ENCODE measurements at regions not wholly inside any gene's neighbourhood (a gene's known extent, or its start where the extent isn't known, plus 50 kb on each side); places are given as distances from the start of the nearest gene placed in this dataset.
"Not testable (repeated sequence)": the region's sequence is repeated elsewhere in the genome, so short reads cannot be mapped to it uniquely, and the experiment has no call there.

DNA sequence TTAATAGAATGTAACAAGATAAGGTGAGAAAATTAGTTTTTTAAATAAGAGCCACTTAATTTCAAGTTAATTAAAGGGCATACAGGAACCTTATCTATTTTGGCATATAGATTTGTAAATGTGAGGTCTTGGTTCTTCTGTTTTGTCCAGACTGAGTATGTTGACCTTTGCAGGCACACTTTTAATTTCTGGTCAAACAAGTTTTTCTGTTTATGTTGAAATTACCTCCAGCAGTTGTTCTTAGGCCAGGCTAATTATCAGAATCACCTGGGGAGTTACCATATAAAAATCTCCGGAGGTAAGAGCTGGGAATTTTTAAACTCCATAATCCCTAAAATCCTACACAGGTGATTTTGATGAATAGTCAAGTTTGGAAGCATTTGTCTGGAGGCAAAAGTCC, 227.4 kb upstream of the ANKRD50 start:
- DNase-seq, result peak; percentile 4

DNA sequence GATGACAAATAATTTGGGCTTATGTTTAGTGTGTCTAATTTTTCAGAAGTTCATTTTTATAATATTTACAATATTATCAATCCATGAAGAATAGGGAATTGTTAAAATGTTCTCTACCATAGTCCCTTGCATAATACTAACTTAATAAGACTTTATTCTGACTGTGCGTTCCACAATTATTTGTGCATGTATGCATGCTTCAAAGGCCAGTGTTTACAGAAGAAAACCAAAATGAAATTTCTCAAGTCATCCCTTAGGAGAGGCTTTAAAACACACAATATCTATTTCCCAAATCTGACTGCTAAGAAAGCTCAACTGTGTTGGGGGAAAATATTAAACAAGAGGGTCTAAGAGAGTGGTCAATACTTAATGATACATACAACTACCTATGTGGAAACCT, 226.3 kb upstream of the ANKRD50 start:
- DNase-seq, result no peak

DNA sequence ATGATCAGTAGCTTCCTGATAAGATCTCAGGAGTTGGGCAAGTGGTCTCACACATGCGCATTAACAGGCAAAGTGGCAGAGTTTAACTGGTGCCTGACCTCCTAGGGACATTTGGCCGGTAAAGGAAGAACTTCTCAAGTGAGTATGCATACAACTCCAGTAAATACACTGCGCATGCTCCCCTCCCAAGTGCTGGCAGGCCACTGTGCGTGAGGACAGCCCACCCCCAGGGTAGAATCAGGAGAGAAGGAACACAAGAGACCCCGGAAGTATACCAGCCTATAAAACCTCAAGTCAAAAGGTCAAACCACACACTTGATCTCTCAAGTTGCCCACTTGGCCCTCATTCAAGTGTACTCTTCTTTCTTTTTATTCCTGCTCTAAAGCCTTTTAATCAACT, 225.5 kb upstream of the ANKRD50 start:
- DNase-seq, result no peak

DNA sequence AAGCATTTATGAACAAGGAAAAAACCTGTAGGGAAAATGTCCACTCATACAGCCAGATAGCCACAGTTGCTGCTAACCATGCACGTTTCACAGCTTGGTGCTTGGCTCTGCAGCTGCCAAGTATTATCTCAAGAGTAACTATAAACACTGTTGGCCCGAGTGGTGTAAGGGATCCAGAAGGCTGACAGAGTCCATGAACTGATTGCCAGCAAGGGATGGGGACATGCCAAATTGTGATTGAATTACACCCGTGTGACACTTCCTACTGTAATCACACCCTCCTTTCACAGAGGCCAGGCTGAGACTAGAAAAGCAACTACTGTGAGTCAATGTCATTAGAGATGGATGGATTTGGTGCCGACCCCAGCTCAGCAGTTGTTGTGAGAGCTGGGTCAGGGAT, 223.9 kb upstream of the ANKRD50 start:
- DNase-seq, result peak; percentile 61

DNA sequence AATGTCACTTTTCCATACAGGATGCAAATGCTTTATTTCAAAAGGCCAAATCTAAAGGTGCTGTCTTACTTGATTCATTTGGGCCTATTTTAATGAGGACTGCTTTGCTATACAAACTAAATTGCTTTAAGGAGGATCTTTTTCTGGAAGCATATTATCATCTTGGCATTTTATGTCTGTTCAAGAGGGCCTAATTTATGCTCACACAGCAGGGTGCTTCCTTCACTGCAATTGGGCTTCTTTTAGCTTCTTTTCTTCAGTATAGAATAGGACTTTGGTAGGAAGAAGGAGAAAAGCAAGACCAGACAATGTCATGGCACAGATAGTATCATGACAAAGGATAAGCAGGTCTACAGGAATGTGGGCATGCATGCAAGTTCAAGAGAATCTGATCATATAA, 222.4 kb upstream of the ANKRD50 start:
- no peak for DNase-seq

DNA sequence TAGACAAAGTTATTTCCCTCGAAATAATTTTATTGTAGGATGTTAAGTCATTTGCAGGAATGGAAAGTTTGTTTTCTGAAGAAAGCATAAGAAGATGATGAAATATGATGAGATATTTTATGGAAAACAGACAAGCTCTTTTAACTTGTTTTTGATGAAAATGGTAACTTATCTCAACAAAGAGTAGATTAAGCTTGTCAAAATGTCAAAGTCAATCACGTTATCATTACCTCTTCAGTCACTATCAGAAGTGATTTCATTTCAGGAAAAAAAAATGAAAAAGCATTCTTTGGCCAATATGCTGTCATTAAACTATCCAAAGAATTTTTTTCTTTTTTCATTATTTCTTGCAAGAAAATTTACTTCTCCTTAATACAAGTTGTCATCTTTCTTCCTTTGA, 221.0 kb upstream of the ANKRD50 start:
- no peak for DNase-seq

DNA sequence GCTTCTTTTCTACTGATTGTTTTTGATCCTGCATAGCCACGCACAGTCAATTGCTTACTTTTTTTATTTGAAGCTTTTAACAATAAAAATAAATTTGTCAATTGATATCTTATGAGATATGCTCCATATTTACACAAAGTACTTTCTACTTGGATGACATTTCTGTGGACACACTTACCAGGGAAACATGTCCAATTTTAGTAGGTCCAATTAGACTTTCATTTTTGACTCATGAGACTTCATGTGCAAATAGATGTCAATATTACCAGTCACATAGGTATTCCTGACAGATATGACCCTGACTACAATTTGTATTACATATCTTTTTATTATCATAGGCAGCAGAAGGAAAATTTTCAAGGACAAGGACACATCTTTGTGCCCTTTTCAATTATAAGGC, 219.9 kb upstream of the ANKRD50 start:
- DNase-seq, result no peak

DNA sequence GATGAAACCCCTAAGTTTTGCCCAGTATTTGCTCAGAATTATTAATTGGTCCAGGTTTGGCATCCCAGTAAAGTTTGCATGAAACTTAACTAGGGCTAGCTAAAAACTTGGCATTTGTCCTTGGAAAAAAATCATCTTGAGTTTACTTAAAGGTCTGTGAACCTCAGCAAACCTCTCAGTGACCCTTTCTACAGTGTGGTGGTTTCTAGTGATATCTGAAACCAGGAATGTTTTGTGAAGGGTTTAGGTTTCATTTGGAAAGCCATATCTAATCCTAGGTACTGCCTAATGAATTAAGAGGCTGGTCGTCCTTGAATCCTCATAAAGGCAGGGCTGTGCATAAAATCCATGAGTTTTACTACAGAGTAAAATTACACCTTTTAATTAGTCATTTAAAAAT, 218.5 kb upstream of the ANKRD50 start:
- DNase-seq, result no peak

DNA sequence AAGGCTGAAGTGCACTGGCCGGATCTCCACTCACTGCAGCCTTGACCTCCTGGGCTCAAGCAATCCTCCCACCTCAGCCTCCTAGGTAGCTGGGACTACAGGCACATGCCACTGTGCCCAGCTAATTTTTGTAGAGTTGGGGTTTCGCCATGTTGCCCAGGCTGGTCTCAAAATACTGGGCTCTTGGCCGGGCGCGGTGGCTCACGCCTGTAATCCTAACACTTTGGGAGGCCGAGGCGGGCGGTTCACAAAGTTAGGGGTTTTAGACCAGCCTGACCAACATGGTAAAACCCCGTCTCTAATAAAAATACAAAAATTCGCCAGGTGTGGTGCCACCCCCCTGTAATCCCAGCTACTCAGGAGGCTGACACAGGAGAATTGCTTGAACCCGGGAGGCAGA, 210.2 kb upstream of the ANKRD50 start:
- not testable (repeated sequence) for DNase-seq

DNA sequence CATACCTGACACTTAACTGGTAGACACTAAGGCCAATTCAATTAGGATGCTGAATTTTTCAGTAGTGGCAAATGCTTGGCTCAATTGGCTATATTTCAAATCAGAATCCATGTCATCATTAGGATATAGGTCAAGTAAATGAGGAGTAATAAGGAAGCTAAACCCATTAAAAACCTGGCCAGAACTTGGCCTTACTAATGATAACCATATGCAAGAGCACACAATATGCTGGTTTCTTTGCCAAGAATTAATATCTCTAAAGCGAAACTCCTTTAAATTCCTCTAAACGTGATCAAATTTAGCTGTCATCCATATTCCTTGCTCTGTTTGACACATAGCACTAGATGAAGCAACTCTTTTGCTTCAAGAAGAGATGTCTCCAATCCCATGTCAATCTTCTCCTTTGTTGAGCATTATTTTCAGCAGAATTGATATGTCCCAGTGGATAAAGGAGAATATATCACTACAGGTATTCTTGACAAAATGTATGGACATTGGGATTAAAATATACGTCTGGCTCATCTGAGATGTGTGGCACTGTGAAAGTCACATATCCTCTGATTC, 206.1 kb upstream of the ANKRD50 start:
- DNase-seq, result no peak

DNA sequence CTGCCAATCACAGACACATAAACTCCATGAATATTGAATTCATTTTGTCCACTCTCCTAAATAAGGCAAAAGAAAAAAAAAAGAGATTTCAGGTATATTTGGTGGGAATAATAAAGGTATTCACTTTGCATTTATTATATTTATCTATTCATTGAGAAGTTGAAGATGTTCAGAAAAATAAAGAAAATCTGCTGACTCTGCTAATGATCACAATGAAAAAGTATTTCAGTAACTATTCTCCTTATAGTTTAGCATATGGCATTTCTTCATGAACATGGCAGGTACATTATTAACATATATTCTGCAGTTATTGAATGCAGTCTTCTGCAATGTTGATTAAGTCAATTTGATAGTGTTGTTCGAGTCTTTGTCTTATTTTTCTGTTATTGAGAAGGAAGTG, 202.5 kb upstream of the ANKRD50 start:
- DNase-seq, result no peak

DNA sequence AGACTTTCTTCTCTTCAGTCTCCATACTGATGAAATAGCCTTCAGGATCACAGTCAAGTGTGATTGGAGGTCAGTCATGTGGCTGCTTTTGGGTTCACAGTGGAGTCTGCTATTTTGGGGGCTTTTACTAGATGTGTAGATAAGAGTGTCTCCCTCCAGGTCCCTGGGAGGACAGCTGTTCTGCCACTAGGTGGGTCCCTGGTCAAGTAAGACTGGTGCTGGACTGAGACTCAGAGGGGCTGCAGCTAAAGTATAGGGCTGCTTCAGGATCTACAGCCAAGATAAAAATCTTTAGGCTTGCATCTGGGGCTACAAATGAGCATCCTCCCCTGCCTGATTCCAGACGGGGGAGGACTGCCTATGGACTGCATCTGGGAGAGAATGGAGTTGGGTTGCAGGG, 200.7 kb upstream of the ANKRD50 start:
- DNase-seq, result no peak

DNA sequence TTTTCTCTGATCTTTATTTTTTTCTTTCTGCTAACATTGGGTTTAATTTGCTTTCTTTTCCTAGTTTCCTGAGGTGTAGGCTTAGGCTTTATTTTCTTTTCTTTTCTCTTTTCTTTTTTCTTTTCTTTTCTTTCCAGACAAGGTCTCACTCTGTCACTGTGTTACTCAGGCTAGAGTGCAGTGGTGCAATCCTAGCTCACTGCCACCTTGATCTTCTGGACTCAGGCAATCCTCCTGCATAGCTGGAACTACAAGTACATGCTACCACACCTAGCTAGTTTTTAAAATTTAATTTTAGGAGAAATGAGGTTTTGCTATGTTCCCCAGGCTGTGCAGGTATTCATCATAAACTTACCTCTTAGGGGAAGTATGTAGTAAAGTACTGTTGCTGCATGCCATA, 197.8 kb upstream of the ANKRD50 start:
- DNase-seq, result no peak

DNA sequence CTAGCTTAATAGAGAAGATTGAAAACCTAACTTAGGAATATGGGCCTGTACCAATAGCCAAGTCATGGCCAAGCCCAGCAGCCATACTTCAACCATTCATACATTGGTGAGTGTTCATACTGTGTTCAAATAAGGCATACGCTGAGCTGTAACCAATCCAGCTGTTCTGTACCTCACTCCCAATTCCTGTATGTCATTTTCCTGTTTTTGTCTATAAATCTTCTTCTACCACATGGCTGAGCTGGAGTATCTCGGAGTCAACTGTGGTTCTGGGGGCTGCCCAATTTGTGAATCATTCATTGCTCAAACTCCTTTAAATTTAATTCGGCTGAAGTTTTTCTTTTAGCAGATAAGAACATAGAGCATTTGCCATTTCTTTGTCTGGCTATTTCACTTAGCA, 195.3 kb upstream of the ANKRD50 start:
- DNase-seq, result no peak

DNA sequence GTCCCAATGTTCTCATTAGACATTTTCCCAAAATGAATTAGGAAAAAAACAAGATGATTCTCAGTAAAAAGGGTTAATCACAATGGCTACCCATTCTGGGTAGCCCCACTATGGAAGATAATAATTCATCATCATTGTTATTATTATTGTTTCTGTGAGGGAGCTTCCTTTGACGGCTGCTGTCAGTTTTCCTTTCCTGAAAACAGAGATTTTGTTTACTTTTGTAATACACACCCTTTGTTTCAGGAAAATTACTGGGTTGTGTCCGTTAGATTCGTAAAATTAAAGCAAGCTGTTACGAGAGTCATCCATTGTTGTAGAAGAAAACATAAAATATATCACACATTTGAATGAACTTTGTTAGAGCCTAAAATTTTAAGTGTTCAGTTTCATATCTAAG, 192.9 kb upstream of the ANKRD50 start:
- DNase-seq, result no peak

DNA sequence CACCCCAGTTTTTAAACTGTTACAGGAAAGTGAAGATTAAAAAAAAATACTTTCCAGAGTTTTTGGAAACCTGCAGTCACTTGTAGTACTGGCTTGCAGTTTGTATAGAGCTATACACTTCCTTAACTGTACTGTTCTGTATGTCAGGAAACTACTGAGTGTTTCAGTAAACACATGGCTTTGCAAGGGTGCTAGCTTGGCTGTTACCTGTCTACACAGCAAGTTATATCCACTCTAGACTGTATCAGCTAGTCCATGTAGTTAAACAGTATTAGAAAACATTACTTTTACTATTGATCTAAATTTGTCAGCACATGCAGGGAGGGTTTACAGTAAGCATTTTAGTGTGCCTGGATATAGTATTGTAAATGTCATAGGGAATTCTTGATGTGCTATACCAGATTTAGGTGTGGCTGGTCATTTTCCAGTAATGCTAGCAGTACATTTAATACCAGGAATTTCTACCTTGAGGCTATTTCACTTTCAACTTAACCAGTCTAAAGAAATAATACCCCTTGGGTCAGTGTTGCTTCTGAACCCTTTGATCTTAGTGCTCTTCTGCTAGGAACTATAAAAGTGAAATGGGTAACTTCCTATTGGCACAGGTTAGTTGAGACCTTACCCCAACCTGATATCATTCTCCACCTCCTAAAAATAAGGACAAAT, 192.3 kb upstream of the ANKRD50 start:
- DNase-seq, result no peak

DNA sequence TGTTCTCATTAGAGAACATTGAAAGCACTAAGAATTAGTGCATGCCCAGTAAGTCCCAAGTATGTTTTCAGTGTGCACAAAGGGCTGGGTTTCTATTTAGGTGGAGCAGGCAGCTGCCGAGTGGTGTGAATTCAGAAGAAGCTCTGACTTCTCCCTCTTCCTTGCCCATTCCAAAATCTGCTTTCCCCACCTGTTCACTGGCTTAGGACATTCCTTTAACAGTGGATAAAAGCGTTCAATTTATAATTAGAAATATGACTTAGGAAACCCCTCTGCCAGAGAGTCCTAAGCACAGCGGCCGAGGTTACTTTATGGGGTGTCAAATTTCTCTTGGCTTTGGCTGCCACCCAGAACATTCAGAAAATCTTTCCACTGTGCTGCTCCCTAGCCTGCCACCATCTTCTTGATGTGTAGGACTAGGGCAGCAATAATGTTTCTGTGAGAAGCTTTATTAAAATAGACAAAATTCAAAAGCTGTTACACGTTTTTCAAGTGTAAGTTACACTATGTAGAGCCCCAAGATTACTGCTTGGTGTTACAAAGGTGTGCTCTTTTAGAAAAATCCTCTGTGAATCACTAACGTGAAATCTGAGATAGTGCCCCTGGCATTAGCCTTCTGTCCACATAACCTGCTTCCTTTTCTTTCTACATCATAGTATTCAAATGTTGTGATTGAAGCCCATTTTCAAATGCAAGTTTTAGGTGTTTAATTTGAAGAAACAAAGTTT, 191.6 kb upstream of the ANKRD50 start:
- DNase-seq, result peak; percentile 66

DNA sequence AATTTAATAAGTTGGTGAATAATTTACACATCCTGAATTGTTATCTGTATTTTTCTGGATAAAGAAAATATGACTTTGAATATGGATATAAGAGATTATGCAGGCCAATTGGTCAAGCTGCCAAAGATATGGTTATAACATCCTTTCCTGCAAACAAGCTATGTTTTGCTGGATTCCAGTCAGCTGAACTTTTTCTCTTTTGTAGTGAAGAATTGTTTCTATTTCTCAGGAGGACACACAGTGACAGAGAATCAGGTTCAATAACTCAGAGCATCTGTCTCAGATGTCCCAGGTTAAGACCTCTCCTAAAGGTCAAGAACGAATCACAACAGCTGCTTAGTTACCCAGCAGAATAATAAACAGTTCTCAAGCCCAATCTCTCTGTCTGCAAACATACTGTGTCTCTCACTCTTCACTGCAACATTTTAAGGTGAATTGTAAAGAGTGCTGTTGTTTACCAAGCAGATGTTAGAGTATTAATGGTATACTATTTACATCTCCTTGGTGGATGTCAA, 189.5 kb upstream of the ANKRD50 start:
- DNase-seq, result no peak

DNA sequence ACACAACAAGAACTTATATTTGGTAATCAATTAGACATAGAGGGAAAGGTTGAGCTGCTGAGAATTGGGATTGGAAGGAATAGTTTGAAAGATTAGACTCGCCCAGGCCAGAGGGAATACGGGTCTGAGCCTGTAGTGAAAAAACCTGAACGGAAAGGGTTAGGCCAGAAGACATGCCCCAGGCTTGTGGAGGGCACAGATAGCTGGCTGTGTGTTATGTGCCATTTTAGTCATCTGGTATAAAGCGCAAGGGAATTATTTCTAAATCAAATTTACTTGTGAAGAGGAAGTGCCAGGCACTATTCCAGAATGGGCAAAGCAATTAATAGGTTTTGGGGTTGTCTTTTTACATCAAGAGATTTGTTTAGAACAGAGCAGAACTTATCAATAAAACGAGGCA, 187.5 kb upstream of the ANKRD50 start:
- no peak for DNase-seq

DNA sequence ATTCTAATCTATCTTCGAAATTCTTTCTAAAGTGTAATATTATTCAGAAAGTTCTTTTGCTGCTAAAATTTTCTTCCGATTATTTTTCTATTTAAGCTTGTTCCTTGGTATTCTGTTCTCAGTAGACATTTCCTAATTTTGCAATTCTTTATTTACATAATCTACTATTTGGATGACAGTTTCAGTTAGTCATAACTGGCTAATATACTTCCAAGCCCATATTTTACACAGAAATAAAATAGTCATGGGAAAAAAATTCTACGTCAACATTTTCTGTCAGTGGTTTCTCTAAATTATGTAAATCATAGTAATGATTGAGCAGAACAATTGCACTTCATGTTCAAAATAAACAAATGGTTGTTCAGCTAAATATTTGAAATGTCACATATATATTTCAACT, 178.0 kb upstream of the ANKRD50 start:
- no peak for DNase-seq

DNA sequence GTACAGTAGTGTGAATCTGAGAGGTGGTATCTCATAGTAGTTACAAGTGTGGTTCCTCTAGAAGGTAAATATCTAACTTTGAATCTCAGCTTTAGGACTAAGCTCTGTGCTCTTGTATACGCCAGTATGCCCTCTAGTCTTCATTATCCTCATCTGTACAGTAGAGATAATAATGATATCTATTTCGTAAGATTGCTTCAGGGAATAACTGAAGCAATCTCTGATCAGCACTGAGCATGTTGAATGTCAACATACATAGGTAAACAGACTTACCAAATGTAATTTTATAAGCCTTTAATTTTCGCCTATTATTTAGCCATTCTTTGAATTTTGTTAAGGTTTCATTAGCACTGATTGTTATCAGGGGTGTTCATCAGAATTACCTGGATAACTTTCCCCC, 175.2 kb upstream of the ANKRD50 start:
- DNase-seq, result no peak

DNA sequence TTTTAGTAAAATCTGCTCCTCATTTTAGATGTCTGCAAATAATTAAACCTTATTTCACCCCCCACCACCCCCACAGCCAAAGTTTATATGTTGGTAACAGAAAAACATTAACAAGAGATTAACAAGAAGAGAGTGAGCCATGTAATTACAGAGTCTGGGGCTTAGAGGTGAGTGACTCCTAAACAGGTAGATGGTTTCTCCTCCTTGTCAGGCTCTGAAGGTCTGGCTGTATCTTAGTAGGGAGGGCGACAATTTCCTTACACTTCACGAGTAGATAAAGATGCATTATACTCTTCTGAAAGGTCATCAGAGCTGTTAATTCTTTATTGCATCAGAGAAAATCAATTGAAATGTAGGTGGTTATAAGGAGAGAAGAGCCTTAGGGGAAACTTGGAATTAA, 171.8 kb upstream of the ANKRD50 start:
- DNase-seq, result no peak

DNA sequence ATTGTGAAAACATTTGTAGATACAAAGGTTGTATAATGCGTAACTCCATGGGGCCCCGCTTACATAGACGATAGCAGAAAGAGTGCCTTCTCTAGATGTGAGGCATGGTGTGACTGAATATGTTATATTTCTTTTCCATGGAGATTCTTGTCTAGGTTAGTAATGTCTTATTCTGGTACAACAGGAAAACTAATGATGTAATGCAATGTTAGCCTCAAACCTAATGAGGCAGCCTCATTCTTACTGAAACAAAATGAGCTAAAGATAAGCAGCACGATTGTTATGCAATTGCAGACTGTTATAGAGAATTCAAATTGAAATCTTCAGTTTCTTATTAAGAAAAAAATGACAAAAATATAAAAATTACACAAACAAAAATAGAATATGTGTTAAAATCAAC, 171.1 kb upstream of the ANKRD50 start:
- no peak for DNase-seq

DNA sequence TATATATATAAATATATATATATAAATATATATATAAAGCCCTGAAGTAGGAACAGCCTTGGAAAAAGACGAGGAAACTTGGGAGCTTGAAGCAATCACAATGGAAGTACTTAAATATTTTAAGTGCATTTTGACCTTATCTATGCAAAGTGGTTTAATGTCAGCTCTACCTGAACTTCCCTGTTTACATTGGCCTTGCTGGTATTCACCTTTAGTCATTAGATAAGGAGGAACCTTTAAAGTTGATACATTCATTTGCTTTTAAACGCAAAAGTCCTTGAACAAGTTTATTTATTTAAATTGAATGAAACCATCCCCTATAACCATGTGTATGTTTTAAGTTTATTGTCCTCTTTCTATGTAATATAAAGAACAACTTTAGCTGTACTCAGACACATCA, 166.7 kb upstream of the ANKRD50 start:
- DNase-seq, result no peak

DNA sequence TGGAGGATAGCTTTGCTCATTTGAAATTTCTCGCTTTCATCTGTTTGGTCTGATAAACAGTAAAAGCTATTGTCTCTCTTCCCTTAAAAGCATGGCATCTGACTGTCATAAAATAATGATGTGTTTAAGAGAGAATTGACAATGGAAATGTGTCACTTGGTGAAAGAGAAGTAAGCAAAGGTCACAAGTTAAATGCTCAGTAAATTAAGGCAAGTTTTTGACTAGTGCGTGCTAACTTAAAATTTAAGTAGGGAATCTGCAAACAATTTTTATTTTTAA, 161.6 kb upstream of the ANKRD50 start:
- DNase-seq, result no peak

Data from NCI-H1105 treated with DMSO at 0.1 percent for 48 hours (cell line).